ENCODE measurements at regions not wholly inside any gene's neighbourhood (a gene's known extent, or its start where the extent isn't known, plus 50 kb on each side); places are given as distances from the start of the nearest gene placed in this dataset.

- POLR2A ChIA-PET, result no interaction called here
- H3K9me3 ChIP-seq (ENCODE audit: control insufficient read depth in 1 of 2, insufficient read depth in 1 of 2, low read length in 2 of 2), result no peaks in the 10 kb centered on the region
- no peak overlapping the region for H3K4me3 Mint-ChIP-seq
These were observed 728.7 kb downstream of the GALC start for GRCh38 chr14:87264272-87264785.

GRCh38 chr14:87261621-87262020 is 731.4 kb downstream of the GALC start:
- no peaks in the 10 kb centered on the region for H3K36me3 Mint-ChIP-seq (ENCODE audit: low read depth)

More at GRCh38 chr14:87264272-87264785, 728.7 kb downstream of the GALC start:
- H3K27me3 Mint-ChIP-seq, result no peaks in the 10 kb centered on the region
- Histone ChIP-seq H3K36me3 (ENCODE audit: insufficient read depth, low read length) (no peaks in the 10 kb centered on the region), H3K27ac (ENCODE audit: low read depth in 1 of 2, low read length in 2 of 2) (no peak overlapping the region), H3K4me1 (ENCODE audit: insufficient read depth, low read length) (no peaks in the 10 kb centered on the region), H3K27me3 (ENCODE audit: control insufficient read depth in 1 of 2, insufficient read depth in 2 of 2, low read length in 2 of 2) (no peaks in the 10 kb centered on the region), H3K4me3 (ENCODE audit: low read length) (no peak overlapping the region)
- DNase-seq (no peak), ATAC-seq (ENCODE audit: poor library complexity) (no peak)
- no peak for TF ChIP-seq CTCF (IDR thresholded peaks at IDR 0.05)
- H3K4me1 Mint-ChIP-seq (ENCODE audit: low read depth), result no peaks in the 10 kb centered on the region
- CTCF ChIA-PET, result no interaction called here
- no peaks in the 10 kb centered on the region for H3K36me3 Mint-ChIP-seq (ENCODE audit: low read depth)
- intact Hi-C loops (cut with DNase I, micrococcal nuclease), result no loop called here
- H3K9me3 Mint-ChIP-seq, result peaks cover 12% of the 10 kb centered on the region
- no peak overlapping the region for H3K27ac Mint-ChIP-seq

GRCh38 chr14:87260460-87260859 is 732.5 kb downstream of the GALC start:
- Histone ChIP-seq H3K4me3 (ENCODE audit: low read length) (no peak overlapping the region), H3K27ac (ENCODE audit: low read depth in 1 of 2, low read length in 2 of 2) (no peak overlapping the region), H3K36me3 (ENCODE audit: insufficient read depth, low read length) (no peaks in the 10 kb centered on the region), H3K4me1 (ENCODE audit: insufficient read depth, low read length) (no peaks in the 10 kb centered on the region), H3K9me3 (ENCODE audit: control insufficient read depth in 1 of 2, insufficient read depth in 1 of 2, low read length in 2 of 2) (peaks cover 0 to 8% of the 10 kb centered on the region in 2 experiments), H3K27me3 (ENCODE audit: control insufficient read depth in 1 of 2, insufficient read depth in 2 of 2, low read length in 2 of 2) (no peaks in the 10 kb centered on the region)
- Mint-ChIP-seq H3K27me3 (no peaks in the 10 kb centered on the region), H3K36me3 (ENCODE audit: low read depth) (no peaks in the 10 kb centered on the region), H3K4me3 (no peak overlapping the region), H3K4me1 (ENCODE audit: low read depth) (no peaks in the 10 kb centered on the region), H3K9me3 (peaks cover 10% of the 10 kb centered on the region), H3K27ac (no peak overlapping the region)
- ATAC-seq (ENCODE audit: poor library complexity), result no peak
- intact Hi-C loops (cut with DNase I, micrococcal nuclease), result no loop called here
- DNase-seq, result no peak
- ChIA-PET POLR2A (no interaction called here), CTCF (no interaction called here)
- no peak for TF ChIP-seq CTCF (IDR thresholded peaks at IDR 0.05)

More at GRCh38 chr14:87261621-87262020, 731.4 kb downstream of the GALC start:
- DNase-seq (no peak), ATAC-seq (ENCODE audit: poor library complexity) (no peak)
- no peak overlapping the region for H3K27ac Mint-ChIP-seq
- ChIA-PET CTCF (no interaction called here), POLR2A (interaction anchor here (0.6 kb wide), 1 partner anchor 94 kb away, joined by 3 read pairs; no protein-coding TSS in a partner anchor)
- H3K27me3 ChIP-seq (ENCODE audit: control insufficient read depth in 1 of 2, insufficient read depth in 2 of 2, low read length in 2 of 2), result no peaks in the 10 kb centered on the region
- intact Hi-C loops (cut with DNase I, micrococcal nuclease), result no loop called here
- no peaks in the 10 kb centered on the region for H3K36me3 ChIP-seq (ENCODE audit: insufficient read depth, low read length)
- no peaks in the 10 kb centered on the region for H3K4me1 ChIP-seq (ENCODE audit: insufficient read depth, low read length)
- TF ChIP-seq CTCF (IDR thresholded peaks at IDR 0.05), result no peak
- no peak overlapping the region for H3K4me3 Mint-ChIP-seq
- no peak overlapping the region for H3K4me3 ChIP-seq (ENCODE audit: low read length)
- H3K4me1 Mint-ChIP-seq (ENCODE audit: low read depth), result no peaks in the 10 kb centered on the region
- H3K9me3 ChIP-seq (ENCODE audit: control insufficient read depth in 1 of 2, insufficient read depth in 1 of 2, low read length in 2 of 2), result peaks cover 0 to 8% of the 10 kb centered on the region in 2 experiments
- peaks cover 11% of the 10 kb centered on the region for H3K9me3 Mint-ChIP-seq
- no peak overlapping the region for H3K27ac ChIP-seq (ENCODE audit: low read depth in 1 of 2, low read length in 2 of 2)
- no peaks in the 10 kb centered on the region for H3K27me3 Mint-ChIP-seq
